Mesendoderm (in vitro differentiated cells): ENCODE measurements at regions not wholly inside any gene's neighbourhood (a gene's known extent, or its start where the extent isn't known, plus 50 kb on each side); places are given as distances from the start of the nearest gene placed in this dataset.
"Not testable (repeated sequence)": the region's sequence is repeated elsewhere in the genome, so short reads cannot be mapped to it uniquely, and the experiment has no call there.

ENCODE experiments used
- DNase-seq: peaks from one replicate; pipeline ENCODE4 v3.0.0; 2013
- H2AK5ac ChIP-seq: 2 replicates; pipeline ENCODE4 v1.6.1; 2013; ENCODE audit warnings: low read length, inconsistent platforms
- H2BK120ac ChIP-seq: 2 replicates; pipeline ENCODE4 v1.6.1; 2013; ENCODE audit warnings: low read depth, mild to moderate bottlenecking, low read length, moderate library complexity, mixed read lengths
- H2BK15ac ChIP-seq: replicated peaks from 2 replicates; pipeline ENCODE4 v1.6.1; 2013; ENCODE audit warnings: low read depth, mild to moderate bottlenecking, moderate library complexity
- H2BK5ac ChIP-seq: 2 replicates; pipeline ENCODE4 v1.6.1; 2013; ENCODE audit warnings: low read length, inconsistent platforms
- H3K18ac ChIP-seq: 2 replicates; pipeline ENCODE4 v1.6.1; 2013; ENCODE audit warnings: mild to moderate bottlenecking, low read length, mixed read lengths
- H3K23ac ChIP-seq: one replicate; pipeline ENCODE4 v1.6.1; 2013; ENCODE audit warnings: low read length
- H3K27ac ChIP-seq: 2 replicates; pipeline ENCODE4 v1.5.1; 2013; ENCODE audit warnings: low read depth, mild to moderate bottlenecking, inconsistent platforms, low read length, moderate library complexity
- H3K27me3 ChIP-seq: 2 replicates; pipeline ENCODE4 v1.6.1; 2013; ENCODE audit warnings: low read length, control low read depth, mild to moderate bottlenecking, inconsistent platforms; ENCODE audit not compliant: insufficient read depth, poor library complexity
- H3K36me3 ChIP-seq: 2 replicates; pipeline ENCODE4 v1.6.1; 2013; ENCODE audit warnings: low read length, inconsistent platforms; ENCODE audit not compliant: control insufficient read depth, insufficient read depth
- H3K4ac ChIP-seq: one replicate; pipeline ENCODE4 v1.6.1; 2013; ENCODE audit warnings: low read depth, mild to moderate bottlenecking, low read length, moderate library complexity
- H3K4me1 ChIP-seq: 2 replicates; pipeline ENCODE4 v1.6.1; 2013; ENCODE audit warnings: low read depth, low read length, inconsistent platforms; ENCODE audit not compliant: control insufficient read depth
- H3K4me2 ChIP-seq: 2 replicates; pipeline ENCODE4 v1.6.1; 2013; ENCODE audit warnings: low read length
- H3K4me3 ChIP-seq: 2 replicates; pipeline ENCODE4 v1.5.1; 2013; ENCODE audit warnings: mild to moderate bottlenecking, low read length
- H3K56ac ChIP-seq: one replicate; pipeline ENCODE4 v1.6.1; 2013; ENCODE audit warnings: low read length
- H3K79me1 ChIP-seq: 2 replicates; pipeline ENCODE4 v1.6.1; 2013; ENCODE audit warnings: low read length, inconsistent platforms
- H3K79me2 ChIP-seq: 2 replicates; pipeline ENCODE4 v1.6.1; 2013; ENCODE audit warnings: mild to moderate bottlenecking, low read length; ENCODE audit not compliant: control insufficient read depth, insufficient read depth
- H3K9ac ChIP-seq: 2 replicates; pipeline ENCODE4 v1.6.1; 2013; ENCODE audit warnings: low read length, inconsistent platforms
- H4K5ac ChIP-seq: one replicate; pipeline ENCODE4 v1.6.1; 2013; ENCODE audit warnings: low read length
- H4K8ac ChIP-seq: one replicate; pipeline ENCODE4 v1.6.1; 2013; ENCODE audit warnings: low read depth, mild to moderate bottlenecking, control low read depth, low read length, moderate library complexity
- WGBS: extraction: QIAGEN DNeasy Blood & Tissue Kit; methylation state at CpG from one replicate; pipeline ENCODE4 v1.1.7; 2013; ENCODE audit warnings: low lambda C conversion rate, missing lambda C conversion rate; ENCODE audit not compliant: insufficient coverage; ENCODE audit errors: extremely low coverage; 5-methylcytosine and 5-hydroxymethylcytosine counted together

DNA sequence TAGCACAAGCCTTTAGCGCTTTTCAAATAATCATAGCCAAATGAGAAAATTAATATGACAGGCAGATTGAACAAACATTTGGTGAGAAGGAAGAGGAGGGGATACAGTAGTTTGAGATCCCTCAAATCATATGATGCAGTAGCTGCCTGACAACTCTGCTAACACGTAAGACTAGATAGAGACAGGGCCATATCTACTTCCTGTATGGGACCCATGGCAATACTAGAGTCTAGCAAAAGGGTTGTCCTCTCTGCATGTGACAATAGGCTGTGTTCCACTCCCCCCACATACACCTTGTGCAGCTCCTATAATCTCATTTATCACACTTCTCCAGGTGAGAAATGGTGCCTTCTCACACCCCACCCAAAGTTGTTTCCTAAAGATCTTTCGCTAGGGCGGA lies 134.2 kb upstream of the NBPF9 start:
- not testable (repeated sequence) for H4K8ac ChIP-seq, H3K9ac ChIP-seq, DNase-seq, H3K79me2 ChIP-seq, H3K27me3 ChIP-seq, H3K36me3 ChIP-seq, H3K4me1 ChIP-seq, H3K18ac ChIP-seq, H3K23ac ChIP-seq, H2BK15ac ChIP-seq, H2BK5ac ChIP-seq, H3K56ac ChIP-seq, H4K5ac ChIP-seq, H2BK120ac ChIP-seq, H3K4me3 ChIP-seq, H3K4me2 ChIP-seq, H3K79me1 ChIP-seq, H2AK5ac ChIP-seq, H3K27ac ChIP-seq, H3K4ac ChIP-seq
- no CpG with 5 or more reads among the region's 4 CpGs for WGBS

DNA sequence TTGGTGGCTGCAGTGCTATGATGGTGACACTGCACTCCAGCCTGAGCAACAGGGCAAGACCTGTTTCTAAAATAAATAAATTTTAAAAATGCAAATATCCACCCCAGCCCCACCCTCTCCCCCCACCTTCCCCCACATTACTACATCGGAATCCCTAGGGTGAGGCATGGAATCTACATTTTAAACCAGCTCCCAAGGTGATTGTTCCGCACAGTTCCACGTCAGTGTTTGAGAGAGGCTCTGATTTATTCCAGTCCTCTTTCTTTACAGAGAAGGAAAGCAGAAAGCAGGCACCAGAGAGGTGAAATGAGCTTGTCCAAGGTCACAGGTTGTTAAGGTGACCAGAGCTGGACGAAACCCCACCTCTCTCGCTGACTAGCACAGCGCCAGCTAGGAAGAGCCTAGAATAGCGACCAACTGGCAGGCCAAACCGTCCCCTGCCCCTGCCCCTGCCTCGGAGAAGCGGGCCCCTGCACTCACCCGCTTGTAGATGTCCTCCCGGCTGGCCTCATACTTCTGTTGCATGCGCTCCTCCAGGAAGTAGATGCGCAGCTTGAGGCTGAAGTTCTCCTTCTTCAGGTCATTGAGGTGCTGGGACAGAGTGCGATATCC lies 136.7 kb upstream of the NBPF9 start:
- not testable (repeated sequence) for H3K27me3 ChIP-seq, H3K56ac ChIP-seq, H4K8ac ChIP-seq, H2BK120ac ChIP-seq, H3K4me3 ChIP-seq, H3K9ac ChIP-seq, H3K4ac ChIP-seq, H3K18ac ChIP-seq, H4K5ac ChIP-seq, H3K79me1 ChIP-seq, H3K23ac ChIP-seq, DNase-seq, H3K79me2 ChIP-seq, H3K4me1 ChIP-seq, H2AK5ac ChIP-seq, H3K4me2 ChIP-seq, H2BK15ac ChIP-seq, H3K36me3 ChIP-seq, H2BK5ac ChIP-seq, H3K27ac ChIP-seq
- WGBS = no CpG with 5 or more reads among the region's 15 CpGs

DNA sequence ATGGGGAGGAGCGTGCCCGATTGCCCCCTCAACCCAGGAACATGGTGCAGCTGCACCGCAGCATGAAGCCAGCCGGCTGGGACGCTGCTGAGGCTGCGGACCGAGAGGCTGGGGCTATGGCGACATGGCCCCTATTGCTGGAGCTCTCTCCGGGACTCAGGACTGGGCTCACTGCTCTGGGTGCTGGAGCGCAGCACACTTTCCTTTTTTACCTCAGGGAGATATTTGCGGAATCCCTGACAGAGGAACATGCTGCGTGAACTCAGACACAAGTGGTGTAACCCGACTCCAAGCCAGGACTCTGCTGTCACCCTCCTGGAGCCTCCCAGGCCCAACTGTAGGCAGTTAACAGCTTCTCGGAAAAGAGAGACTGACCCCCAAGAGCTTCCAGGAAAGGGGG lies 137.2 kb upstream of the NBPF9 start:
- not testable (repeated sequence) for H2BK15ac ChIP-seq, H4K5ac ChIP-seq, H3K27ac ChIP-seq, H2BK5ac ChIP-seq, H3K79me1 ChIP-seq, H3K4me2 ChIP-seq, H3K4ac ChIP-seq, H3K18ac ChIP-seq, H3K4me3 ChIP-seq, H3K79me2 ChIP-seq, H3K27me3 ChIP-seq, H3K36me3 ChIP-seq, DNase-seq, H4K8ac ChIP-seq, H3K4me1 ChIP-seq, H3K23ac ChIP-seq, H2AK5ac ChIP-seq, H3K56ac ChIP-seq, H2BK120ac ChIP-seq, H3K9ac ChIP-seq
- no CpG with 5 or more reads among the region's 14 CpGs for WGBS

DNA sequence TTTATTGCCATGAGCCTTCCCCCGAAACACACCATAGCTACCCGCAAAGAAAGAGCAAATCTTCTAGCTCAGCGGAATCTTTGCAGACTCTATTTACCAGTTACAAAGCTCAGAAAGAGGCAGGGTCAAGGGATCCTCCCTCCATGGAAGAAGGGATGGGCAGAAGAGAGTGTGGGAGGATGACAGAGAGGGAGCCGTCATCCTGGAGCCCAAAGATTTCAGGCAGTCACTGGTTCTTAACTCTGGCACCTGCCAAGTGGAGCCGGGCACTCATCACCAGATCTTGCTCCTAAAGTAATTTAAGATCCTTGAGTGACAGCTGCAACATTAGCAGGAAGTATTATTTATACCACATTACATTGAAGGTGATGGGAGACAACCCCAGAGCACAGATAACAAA lies 137.9 kb upstream of the NBPF9 start:
- not testable (repeated sequence) for H3K27ac ChIP-seq, H3K4me2 ChIP-seq, H3K9ac ChIP-seq, H2BK15ac ChIP-seq, H3K56ac ChIP-seq, H3K23ac ChIP-seq, H3K79me1 ChIP-seq, H3K4me3 ChIP-seq, H2BK120ac ChIP-seq, H3K18ac ChIP-seq, H4K8ac ChIP-seq, H4K5ac ChIP-seq, H3K4me1 ChIP-seq, H2AK5ac ChIP-seq, H3K4ac ChIP-seq, H3K79me2 ChIP-seq, H3K27me3 ChIP-seq, H3K36me3 ChIP-seq, H2BK5ac ChIP-seq, DNase-seq
- WGBS = no CpG with 5 or more reads among the region's 5 CpGs

DNA sequence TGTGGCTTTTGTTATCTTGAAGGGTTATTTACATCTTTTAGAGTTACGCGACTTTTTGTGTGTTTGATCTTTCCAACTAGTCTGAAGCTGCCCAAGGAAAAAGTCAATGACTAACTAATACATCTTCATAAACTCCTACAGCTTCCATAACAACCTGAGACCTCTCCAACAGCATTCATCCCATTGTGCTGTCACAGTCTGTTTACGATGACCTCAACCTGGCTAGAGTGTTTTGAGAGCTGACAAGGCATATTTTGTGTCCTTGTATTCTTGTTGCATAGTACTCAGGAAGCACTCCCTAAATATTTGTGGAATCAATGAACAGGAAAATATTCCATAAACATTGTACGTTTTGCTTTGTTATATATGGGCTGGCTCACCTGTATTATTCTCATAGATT lies 140.2 kb upstream of the NBPF9 start:
- not testable (repeated sequence) for H2BK15ac ChIP-seq, H3K36me3 ChIP-seq, H3K4me2 ChIP-seq, H3K4me1 ChIP-seq, H4K5ac ChIP-seq, H3K56ac ChIP-seq, H4K8ac ChIP-seq, H3K27ac ChIP-seq, H2AK5ac ChIP-seq, H3K9ac ChIP-seq, H3K4me3 ChIP-seq, DNase-seq, H3K4ac ChIP-seq, H3K27me3 ChIP-seq, H3K79me2 ChIP-seq, H2BK5ac ChIP-seq, H3K79me1 ChIP-seq, H3K18ac ChIP-seq, H2BK120ac ChIP-seq, H3K23ac ChIP-seq
- no CpG with 5 or more reads among the region's 4 CpGs for WGBS

DNA sequence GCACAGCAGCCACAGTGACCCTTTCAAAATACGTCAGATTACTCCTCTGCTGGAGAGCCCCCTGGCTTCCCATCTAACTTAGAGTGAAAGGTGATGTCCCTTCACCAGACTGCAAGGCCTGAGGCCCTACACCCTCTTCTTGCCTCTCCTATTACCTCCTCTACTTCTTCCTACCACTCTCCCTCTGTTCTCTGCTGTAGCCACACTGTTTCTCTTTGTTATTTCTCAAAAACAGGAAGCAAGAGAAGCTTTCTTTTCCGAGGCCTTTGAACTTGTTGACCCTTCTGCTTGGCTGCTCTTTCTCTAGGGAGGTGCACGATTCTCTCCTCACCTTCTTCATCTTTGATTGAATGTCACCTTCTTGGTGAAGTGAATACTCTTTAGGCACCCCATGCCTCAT lies 141.3 kb upstream of the NBPF9 start:
- H2BK5ac ChIP-seq, H3K18ac ChIP-seq, H3K36me3 ChIP-seq, H4K5ac ChIP-seq, H3K56ac ChIP-seq, H3K4me2 ChIP-seq, H3K4me3 ChIP-seq, H2BK15ac ChIP-seq, H2BK120ac ChIP-seq, H3K79me1 ChIP-seq, H3K4ac ChIP-seq, H3K79me2 ChIP-seq, H3K27ac ChIP-seq, H3K27me3 ChIP-seq, H3K4me1 ChIP-seq, H3K9ac ChIP-seq, H2AK5ac ChIP-seq, H4K8ac ChIP-seq, H3K23ac ChIP-seq, DNase-seq: not testable (repeated sequence)
- WGBS = no CpG with 5 or more reads among the region's 3 CpGs
